ENCODE measurements at regions not wholly inside any gene's neighbourhood (a gene's known extent, or its start where the extent isn't known, plus 50 kb on each side); places are given as distances from the start of the nearest gene placed in this dataset.
"Not testable (repeated sequence)": the region's sequence is repeated elsewhere in the genome, so short reads cannot be mapped to it uniquely, and the experiment has no call there.

DNA sequence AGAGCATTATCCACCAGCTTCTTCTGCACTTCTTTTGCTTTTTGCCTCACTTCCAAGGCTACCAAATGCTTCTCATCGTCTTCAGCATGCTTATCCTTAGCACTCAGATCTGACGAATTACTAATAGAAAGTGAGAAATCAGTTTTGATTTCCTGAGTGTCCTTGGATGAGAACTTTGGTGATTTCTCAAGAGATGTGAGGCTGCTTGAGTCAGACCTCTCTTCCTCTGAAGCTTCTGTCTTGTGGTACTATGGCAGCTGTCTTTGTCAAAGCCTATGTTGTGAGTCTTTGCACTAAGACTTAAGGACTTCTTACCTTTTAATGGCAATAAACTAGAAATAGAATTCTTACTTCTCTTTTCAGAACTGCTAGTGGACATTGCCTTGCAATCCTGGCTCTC lies 169.9 kb downstream of the CPE start:
- no peak for DNase-seq (ENCODE audit: low read depth in 4 of 4, low spot score in 2 of 4)

DNA sequence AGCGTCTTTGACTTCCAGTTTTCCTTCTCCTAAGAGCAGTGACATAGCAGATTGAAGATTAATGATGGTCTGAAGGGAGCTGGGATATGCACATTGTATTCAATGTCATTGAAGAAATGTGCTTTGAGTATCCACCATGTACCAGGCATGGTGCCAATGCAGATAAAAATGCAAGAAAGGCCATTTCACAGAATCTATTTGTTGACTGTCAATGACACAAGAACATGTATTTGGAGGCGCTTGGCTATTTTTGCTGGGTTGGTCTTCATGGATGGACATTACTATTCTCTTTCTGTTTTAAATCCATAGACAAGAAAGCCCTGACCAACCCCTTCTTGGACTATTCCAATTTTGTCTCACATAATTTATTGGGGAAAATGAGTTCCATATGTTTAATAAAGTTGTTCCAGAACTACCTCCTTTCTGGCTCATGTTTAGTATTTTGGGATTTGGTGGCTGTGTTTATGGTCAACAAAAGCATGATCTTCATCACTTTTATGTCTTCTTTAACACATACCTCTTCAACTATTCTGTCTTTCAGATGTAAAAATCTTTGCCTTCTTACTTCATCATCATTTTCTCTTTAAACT lies 174.5 kb downstream of the CPE start:
- no peak for DNase-seq (ENCODE audit: low read depth in 4 of 4, low spot score in 2 of 4)

DNA sequence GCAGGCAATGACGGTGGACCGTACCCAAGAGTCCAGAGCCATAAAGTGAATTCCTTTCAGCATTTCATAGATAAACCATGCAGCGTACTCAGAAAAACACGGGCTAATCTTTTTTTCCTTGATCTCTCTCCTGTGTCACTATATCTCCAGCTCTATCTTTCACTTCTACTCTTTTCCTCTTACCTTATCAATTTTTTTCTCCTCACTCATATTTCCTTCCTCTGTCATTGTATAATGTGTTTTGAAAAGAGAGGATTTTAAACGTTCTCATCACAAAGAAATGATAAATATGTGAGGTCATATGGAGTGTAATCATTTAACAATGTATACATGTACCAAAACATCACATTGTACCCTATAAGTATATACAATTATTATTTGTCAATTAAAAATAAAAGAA lies 176.5 kb downstream of the CPE start:
- no peak for DNase-seq (ENCODE audit: low read depth in 4 of 4, low spot score in 2 of 4)

DNA sequence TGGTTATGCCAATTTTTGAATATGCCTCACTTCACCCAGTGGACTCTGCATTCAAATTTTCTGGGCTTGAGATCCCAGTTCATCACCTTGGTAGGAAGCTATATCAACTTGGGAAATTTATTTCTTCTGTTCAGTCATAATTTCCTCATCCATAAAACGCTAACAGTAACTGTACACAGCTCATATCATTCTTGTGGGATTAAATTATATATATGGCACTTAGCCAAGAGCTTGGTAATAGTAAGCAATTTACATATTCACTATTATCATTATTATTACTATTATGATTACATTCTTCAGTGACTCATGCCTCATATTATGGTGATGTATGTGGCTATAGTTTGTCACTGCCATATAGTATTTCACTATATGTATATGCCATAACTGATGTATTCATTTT lies 177.6 kb downstream of the CPE start:
- DNase-seq (ENCODE audit: low read depth in 4 of 4, low spot score in 2 of 4) = no peak

DNA sequence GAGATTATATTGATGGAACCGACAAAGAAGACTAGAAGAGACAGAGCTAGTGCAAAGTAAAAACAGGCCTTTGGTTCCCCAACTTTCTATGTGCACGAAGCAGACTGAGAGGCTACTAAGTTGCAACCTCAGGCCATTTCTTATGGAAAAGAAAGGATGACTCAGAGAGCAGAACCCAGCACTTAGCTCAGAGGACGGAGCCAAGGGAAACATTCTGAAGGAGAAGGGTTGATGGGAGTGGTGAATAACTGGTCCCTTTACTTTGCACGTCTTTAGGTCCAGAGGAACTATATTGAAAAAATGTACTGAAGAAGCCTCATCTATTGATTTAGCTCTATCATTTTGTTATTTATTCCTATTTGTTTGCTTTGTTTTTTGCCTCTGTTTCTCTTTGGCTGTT lies 182.1 kb downstream of the CPE start:
- no peak for DNase-seq (ENCODE audit: low read depth in 4 of 4, low spot score in 2 of 4)

- no peak for DNase-seq (ENCODE audit: low read depth in 4 of 4, low spot score in 2 of 4)
Observed at GRCh38 chr4:165563851-165564250, 185.0 kb downstream of the CPE start.

GRCh38 chr4:165569031-165569430 lies 190.2 kb downstream of the CPE start:
- no peak for DNase-seq (ENCODE audit: low read depth in 4 of 4, low spot score in 2 of 4)

DNA sequence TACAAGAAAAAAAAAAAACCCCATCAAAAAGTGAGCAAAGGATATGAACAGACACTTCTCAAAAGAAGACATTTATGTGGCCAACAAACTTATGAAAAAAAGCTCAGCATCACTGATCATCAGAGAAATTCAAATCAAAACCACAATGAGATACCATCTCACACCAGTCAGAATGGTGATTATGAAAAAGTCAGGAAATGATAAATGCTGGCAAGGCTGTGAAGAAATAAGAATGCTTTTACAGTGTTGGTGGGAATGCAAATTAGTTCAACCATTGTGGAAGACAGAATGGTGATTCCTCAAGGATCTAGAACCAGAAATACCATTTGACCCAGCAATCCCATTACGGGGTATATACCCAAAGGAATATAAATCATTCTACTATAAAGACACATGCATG lies 192.7 kb downstream of the CPE start:
- not testable (repeated sequence) for DNase-seq (ENCODE audit: low read depth in 4 of 4, low spot score in 2 of 4)

DNA sequence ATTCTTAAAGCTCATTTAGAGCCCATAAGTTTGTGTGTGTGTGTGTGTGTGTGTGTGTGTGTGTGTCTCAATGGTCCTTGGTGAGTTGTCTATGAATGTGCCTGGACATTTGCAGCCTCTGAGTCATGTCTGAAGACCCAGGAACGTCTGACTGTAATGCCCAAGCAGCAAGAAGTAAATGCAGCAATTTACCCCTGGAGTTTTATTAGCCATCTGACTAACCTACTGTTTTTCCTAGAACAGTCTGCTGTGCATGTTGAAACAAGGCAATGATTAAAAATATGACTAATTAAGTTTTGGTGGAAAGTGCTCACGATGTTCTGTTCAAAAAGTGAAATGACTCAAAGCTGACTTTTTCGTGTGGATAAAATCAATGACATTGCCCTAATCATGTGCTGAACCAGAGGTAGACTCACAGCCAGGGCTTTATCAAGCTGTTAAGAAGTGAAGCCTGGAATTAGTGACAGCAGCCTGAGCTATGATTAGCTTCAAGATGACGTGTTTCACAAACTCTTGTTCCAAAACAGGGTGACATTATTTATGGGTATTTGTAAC lies 201.6 kb downstream of the CPE start:
- DNase-seq (ENCODE audit: low read depth in 4 of 4, low spot score in 2 of 4) = no peak

DNA sequence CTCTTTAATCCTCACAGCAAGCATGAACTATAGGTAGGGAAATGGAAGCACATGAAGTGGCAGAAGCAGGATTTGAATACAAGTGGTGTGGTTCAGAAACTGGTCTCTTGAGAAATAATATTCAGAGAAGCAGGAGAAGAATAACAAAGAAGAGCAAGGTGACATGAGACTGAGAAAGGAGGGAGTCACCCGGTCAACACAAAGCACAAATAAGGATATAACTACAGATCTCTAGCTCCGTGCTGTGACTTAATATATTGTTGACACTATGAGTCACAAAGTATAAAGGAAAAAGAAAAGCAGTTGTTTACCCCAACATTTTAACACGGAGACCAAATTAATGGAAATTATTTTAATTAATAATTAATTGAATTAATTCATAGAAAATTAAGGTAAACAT lies 204.5 kb downstream of the CPE start:
- no peak for DNase-seq (ENCODE audit: low read depth in 4 of 4, low spot score in 2 of 4)

- DNase-seq (ENCODE audit: low read depth in 4 of 4, low spot score in 2 of 4) = no peak
Observed at GRCh38 chr4:165584916-165585315, 206.1 kb downstream of the CPE start.

DNA sequence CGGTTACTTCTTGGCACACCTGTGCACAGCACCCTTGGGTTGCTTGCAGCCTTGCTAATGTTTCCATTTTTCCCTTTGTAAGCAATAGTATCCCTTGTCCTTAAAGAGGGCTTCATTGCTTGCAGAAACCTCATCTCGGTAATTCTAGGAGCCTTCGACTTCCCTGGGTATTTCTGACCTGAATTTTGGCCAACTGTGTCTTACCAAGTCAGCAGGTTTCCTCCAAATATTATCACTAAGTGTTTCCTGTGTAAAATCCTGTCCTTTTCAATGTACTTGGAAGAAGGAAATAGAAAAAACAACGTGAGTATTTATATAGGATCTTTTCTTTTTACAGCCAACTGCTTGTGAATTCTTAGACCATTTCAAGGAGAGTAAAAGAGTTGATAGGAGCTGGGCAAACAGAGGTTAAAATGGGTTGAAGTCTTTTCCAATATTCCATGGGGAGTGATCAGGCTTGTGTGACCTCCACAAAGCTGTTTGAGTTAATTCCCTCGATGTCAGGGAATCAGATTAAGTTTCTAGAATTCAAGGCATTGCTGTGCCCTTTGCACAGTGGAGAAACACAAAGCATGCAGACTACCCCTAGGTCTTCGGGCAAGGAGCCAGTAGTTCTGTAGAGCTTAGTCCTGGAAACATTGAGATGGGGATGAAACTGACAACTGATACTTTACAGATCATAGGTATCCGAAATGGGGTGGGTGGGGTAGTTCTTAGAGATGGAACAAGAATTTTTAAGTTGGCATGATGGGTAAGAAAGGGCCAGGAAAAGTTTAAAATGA lies 209.9 kb downstream of the CPE start:
- DNase-seq (ENCODE audit: low read depth in 4 of 4, low spot score in 2 of 4) = no peak

DNA sequence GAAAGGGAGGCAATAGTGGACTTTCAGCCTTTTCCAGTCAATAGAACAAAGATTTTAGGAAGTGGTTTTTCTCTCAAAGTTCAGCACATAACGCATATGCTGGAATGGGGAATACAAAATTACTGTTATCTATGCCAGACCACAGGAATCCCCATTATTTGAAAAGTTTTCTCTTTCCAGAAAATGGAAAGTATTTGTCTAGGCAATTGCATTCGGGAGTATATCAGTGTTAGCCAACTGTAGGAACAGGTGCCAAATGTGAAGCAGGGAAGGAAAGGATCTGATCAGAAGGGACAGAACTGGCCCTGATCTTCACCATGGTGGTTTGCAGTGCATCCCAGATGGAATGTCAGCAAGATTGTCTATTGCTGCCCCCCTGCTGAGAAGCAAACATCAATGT lies 213.6 kb downstream of the CPE start:
- no peak for DNase-seq (ENCODE audit: low read depth in 4 of 4, low spot score in 2 of 4)

GRCh38 chr4:165597581-165598480 lies 219.0 kb downstream of the CPE start:
- no peak for DNase-seq (ENCODE audit: low read depth in 4 of 4, low spot score in 2 of 4)

GRCh38 chr4:165600959-165601683 lies 222.3 kb downstream of the CPE start:
- no peak for DNase-seq (ENCODE audit: low read depth in 4 of 4, low spot score in 2 of 4)

DNA sequence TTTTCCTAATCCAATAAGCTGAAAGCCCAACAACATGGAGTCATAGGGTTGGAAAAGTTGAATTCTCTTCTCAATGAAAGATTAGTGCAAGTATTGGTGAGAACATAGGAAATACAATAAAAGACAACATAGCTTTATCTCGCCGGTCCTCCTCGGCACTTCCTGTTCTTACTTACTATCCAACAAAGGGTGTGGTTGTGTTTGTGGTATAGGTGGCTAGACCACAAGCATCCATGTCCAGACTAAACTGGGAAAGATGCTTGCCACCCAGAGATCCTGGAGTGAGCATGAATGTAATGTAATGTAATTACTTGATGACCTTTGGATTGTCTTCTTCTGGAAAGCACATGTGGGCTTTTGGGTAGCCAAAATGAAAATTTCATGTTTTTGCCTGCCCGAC lies 223.8 kb downstream of the CPE start:
- no peak for DNase-seq (ENCODE audit: low read depth in 4 of 4, low spot score in 2 of 4)

- DNase-seq (ENCODE audit: low read depth in 4 of 4, low spot score in 2 of 4) = no peak
Observed at GRCh38 chr4:165604181-165604580, 225.4 kb downstream of the CPE start.

DNA sequence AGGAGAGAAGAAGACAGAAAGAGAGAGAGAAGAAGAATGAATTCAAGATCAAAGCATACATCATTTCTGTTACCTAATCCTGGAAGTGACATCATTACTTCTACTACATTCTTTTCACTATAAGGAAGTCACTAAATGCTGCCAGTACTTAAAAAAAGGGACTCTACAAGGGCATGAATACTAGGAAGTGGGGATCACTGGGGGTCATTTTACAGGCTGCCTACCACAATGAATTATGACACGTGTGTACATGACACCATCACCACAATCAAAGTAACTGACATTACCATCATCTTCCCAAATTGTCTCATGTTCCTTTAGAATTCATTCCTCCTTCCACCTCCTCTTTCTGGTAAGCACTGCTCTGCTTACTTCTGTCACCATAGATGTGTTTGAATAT lies 227.0 kb downstream of the CPE start:
- DNase-seq (ENCODE audit: low read depth in 4 of 4, low spot score in 2 of 4) = no peak

DNA sequence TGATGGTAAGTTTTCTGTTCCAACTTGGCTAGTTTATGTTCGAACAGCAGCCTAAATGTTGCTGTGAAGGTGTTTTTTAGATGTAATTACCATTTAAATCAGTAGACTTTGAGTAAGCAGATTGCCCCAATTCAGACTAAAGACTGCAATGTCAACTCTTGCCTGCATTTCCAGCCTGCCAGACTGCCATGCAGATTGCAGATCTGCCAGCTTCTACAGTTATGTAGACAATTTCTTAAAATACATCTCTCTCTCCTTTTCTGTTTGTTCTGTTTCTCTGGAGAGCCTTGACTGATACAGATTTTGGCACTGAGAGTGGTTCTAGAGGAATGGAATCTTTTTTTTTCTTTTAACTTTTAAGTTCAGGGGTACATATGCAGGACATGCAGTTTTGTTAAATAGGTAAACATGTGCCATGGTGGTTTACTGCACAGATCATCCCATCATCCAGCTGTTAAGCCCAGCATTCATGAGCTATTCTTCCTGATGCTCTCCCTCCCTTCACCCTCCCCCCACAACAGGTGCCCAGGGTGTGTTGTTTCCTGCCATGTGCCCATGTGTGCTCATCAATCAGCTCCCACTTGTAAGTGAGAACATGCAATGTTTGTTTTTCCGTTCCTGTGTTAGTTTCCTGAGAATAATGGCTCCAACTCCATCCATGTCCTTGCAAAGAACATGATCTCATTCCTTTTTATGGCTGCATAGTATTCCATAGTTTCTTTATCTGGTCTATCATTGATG lies 227.8 kb downstream of the CPE start:
- DNase-seq (ENCODE audit: low read depth in 4 of 4, low spot score in 2 of 4) = no peak

- no peak for DNase-seq (ENCODE audit: low read depth in 4 of 4, low spot score in 2 of 4)
Observed at GRCh38 chr4:165609653-165610052, 230.8 kb downstream of the CPE start.

Data from left renal cortex interstitium (tissue), 4 donors.